Tibial nerve (tissue), 4 donors: ENCODE measurements at regions not wholly inside any gene's neighbourhood (a gene's known extent, or its start where the extent isn't known, plus 50 kb on each side); places are given as distances from the start of the nearest gene placed in this dataset.

Experiments
- CTCF ChIP-seq, 5 experiments: fragments of 200-600 bp in 3 of 5; fragments of 450-650 bp in 2 of 5; sonication (generic) in 3 of 5; IDR thresholded peaks; one replicate each; pipeline ENCODE4 v1.5.1; 2016 to 2019; ENCODE audit warnings: antibody characterized with exemption in 5 of 5, mild to moderate bottlenecking in 3 of 5, moderate library complexity in 2 of 5
- EP300 ChIP-seq, 2 donors: sonication (generic); formaldehyde crosslinking; IDR thresholded peaks; one replicate each; pipeline ENCODE4 v1.6.1; 2017; ENCODE audit warnings: antibody characterized with exemption in 2 of 2, mild to moderate bottlenecking in 1 of 2
- POLR2A ChIP-seq, 2 donors: fragments of 450-650 bp; IDR thresholded peaks; one replicate each; pipeline ENCODE4 v1.6.1; 2017; ENCODE audit warnings: antibody characterized with exemption in 2 of 2, mild to moderate bottlenecking in 2 of 2, moderate library complexity in 2 of 2

GRCh38 chr3:70743754-70744153 lies 431.3 kb upstream of the MDFIC2 start:
- TF ChIP-seq CTCF (IDR thresholded peaks at IDR 0.05) (no peak), POLR2A (IDR thresholded peaks at IDR 0.05) (no peak), EP300 (IDR thresholded peaks at IDR 0.05) (no peak)
